SK-N-SH (cell line): ENCODE measurements at regions not wholly inside any gene's neighbourhood (a gene's known extent, or its start where the extent isn't known, plus 50 kb on each side); places are given as distances from the start of the nearest gene placed in this dataset.

Experiments
- GABPA ChIP-seq: IDR thresholded peaks from 2 replicates; pipeline ENCODE4 v1.4.0; 2012; ENCODE audit warnings: low read depth, mild to moderate bottlenecking
- TF ChIP-seq, protein P1 (sequence below): IDR thresholded peaks from 2 replicates; pipeline ENCODE4 v1.6.1; 2012; ENCODE audit warnings: mild to moderate bottlenecking, low read depth, low read length, moderate library complexity

GRCh38 chr3:56980243-56980642 is 80.2 kb upstream of the SPATA12 start:
- TF ChIP-seq, protein P1, sequence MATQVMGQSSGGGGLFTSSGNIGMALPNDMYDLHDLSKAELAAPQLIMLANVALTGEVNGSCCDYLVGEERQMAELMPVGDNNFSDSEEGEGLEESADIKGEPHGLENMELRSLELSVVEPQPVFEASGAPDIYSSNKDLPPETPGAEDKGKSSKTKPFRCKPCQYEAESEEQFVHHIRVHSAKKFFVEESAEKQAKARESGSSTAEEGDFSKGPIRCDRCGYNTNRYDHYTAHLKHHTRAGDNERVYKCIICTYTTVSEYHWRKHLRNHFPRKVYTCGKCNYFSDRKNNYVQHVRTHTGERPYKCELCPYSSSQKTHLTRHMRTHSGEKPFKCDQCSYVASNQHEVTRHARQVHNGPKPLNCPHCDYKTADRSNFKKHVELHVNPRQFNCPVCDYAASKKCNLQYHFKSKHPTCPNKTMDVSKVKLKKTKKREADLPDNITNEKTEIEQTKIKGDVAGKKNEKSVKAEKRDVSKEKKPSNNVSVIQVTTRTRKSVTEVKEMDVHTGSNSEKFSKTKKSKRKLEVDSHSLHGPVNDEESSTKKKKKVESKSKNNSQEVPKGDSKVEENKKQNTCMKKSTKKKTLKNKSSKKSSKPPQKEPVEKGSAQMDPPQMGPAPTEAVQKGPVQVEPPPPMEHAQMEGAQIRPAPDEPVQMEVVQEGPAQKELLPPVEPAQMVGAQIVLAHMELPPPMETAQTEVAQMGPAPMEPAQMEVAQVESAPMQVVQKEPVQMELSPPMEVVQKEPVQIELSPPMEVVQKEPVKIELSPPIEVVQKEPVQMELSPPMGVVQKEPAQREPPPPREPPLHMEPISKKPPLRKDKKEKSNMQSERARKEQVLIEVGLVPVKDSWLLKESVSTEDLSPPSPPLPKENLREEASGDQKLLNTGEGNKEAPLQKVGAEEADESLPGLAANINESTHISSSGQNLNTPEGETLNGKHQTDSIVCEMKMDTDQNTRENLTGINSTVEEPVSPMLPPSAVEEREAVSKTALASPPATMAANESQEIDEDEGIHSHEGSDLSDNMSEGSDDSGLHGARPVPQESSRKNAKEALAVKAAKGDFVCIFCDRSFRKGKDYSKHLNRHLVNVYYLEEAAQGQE = no peak
- no peak for TF ChIP-seq GABPA
